SK-N-SH (cell line): ENCODE measurements at regions not wholly inside any gene's neighbourhood (a gene's known extent, or its start where the extent isn't known, plus 50 kb on each side); places are given as distances from the start of the nearest gene placed in this dataset.
A peak's percentile ranks its signal among the peaks of the same experiment; 100 is the strongest.

Experiments
- CTCF ChIA-PET: fragments of 300-600, 350-600 bp; formaldehyde crosslinking; extraction: SDS; loops from one replicate; lab custom pipeline; 2021; lab: Yijun Ruan, JAX
- POLR2A ChIA-PET: fragments of 350-600 bp; sonication (Branson Sonifier 250); formaldehyde crosslinking; extraction: SDS; loops from one replicate; lab custom pipeline; 2020; ENCODE audit warnings: antibody characterized with exemption, inconsistent platforms; lab: Yijun Ruan, JAX
- DNase-seq: peaks from one replicate; pipeline ENCODE4 v3.0.0; 2012
- H2AFZ ChIP-seq: fragments of 200-600 bp; sonication (generic); 2 replicates; pipeline ENCODE4 v1.8.1; 2016; ENCODE audit warnings: antibody characterized with exemption, mild to moderate bottlenecking, low read depth
- H3F3A ChIP-seq: fragments of 200-600 bp; sonication (generic); replicated peaks from 2 replicates; pipeline ENCODE3; 2016; ENCODE audit warnings: antibody characterized with exemption, mild to moderate bottlenecking; ENCODE audit not compliant: insufficient read depth
- H3K27ac ChIP-seq, 2 experiments: fragments of 200-500 bp in 1 of 2; fragments of 200-600 bp in 1 of 2; sonication (Bioruptor generic) in 1 of 2; sonication (generic), shearing (Covaris generic) in 1 of 2; 2 replicates each; pipeline versions ENCODE4 v1.5.1 to v1.6.1; 2014 to 2016; ENCODE audit warnings: low read depth in 2 of 2, inconsistent platforms in 1 of 2, low read length in 1 of 2, mild to moderate bottlenecking in 1 of 2, mixed read lengths in 1 of 2
- H3K27me3 ChIP-seq: fragments of 200-600 bp; sonication (generic), shearing (Covaris generic); 2 replicates; pipeline ENCODE4 v1.6.1; 2016; ENCODE audit warnings: mixed run types; ENCODE audit not compliant: insufficient read depth
- H3K36me3 ChIP-seq, 2 experiments: fragments of 200-500 bp in 1 of 2; fragments of 200-600 bp in 1 of 2; sonication (Bioruptor generic) in 1 of 2; sonication (generic) in 1 of 2; replicated peaks in 1 of 2; 2 replicates each; pipeline versions ENCODE3 to v1.5.1; 2014 to 2016; ENCODE audit warnings: low read length in 1 of 2, mild to moderate bottlenecking in 1 of 2; ENCODE audit not compliant: insufficient read depth in 2 of 2, control insufficient read depth in 1 of 2
- H3K4me1 ChIP-seq, 2 experiments: fragments of 200-500 bp in 1 of 2; fragments of 200-600 bp in 1 of 2; sonication (Bioruptor generic) in 1 of 2; sonication (generic), shearing (Covaris generic) in 1 of 2; 2 replicates each; pipeline versions ENCODE4 v1.5.1 to v1.6.1; 2014 to 2016; ENCODE audit warnings: low read depth in 1 of 2, low read length in 1 of 2, mixed run types in 1 of 2; ENCODE audit not compliant: insufficient read depth in 2 of 2, control insufficient read depth in 1 of 2
- H3K4me2 ChIP-seq: fragments of 200-600 bp; sonication (generic), shearing (Covaris generic); 2 replicates; pipeline ENCODE4 v1.6.1; 2017; ENCODE audit warnings: mixed run types
- H3K4me3 ChIP-seq, 2 experiments: fragments of 200-500 bp in 1 of 2; fragments of 200-600 bp in 1 of 2; sonication (Bioruptor generic) in 1 of 2; sonication (generic), shearing (Covaris generic) in 1 of 2; 2 replicates each; pipeline versions ENCODE4 v1.5.1 to v1.8.1; 2014 to 2016; ENCODE audit warnings: low read depth in 2 of 2, inconsistent platforms in 1 of 2, low read length in 1 of 2, mild to moderate bottlenecking in 1 of 2, mixed read lengths in 1 of 2, moderate library complexity in 1 of 2
- H3K79me2 ChIP-seq: fragments of 200-600 bp; sonication (generic); 2 replicates; pipeline ENCODE4 v1.8.1; 2017; ENCODE audit warnings: mild to moderate bottlenecking; ENCODE audit not compliant: insufficient read depth
- H3K9ac ChIP-seq: fragments of 200-600 bp; sonication (generic); 2 replicates; pipeline ENCODE4 v1.6.1; 2017; ENCODE audit warnings: mixed run types
- H3K9me2 ChIP-seq: fragments of 200-600 bp; sonication (generic); 2 replicates; pipeline ENCODE4 v1.6.1; 2017; ENCODE audit warnings: mixed run types
- H3K9me3 ChIP-seq: fragments of 200-600 bp; sonication (generic); 2 replicates; pipeline ENCODE4 v1.6.1; 2017; ENCODE audit warnings: mixed run types, mild to moderate bottlenecking, moderate library complexity
- H4K20me1 ChIP-seq: fragments of 200-600 bp; sonication (generic); 2 replicates; pipeline ENCODE4 v1.6.1; 2017; ENCODE audit warnings: mild to moderate bottlenecking, mixed run types; ENCODE audit not compliant: insufficient read depth
- CHD2 ChIP-seq: fragments of 150-350 bp; IDR thresholded peaks from 2 replicates; pipeline ENCODE4 v1.6.1; 2018; ENCODE audit warnings: low read length; ENCODE audit not compliant: partially characterized antibody
- CTCF ChIP-seq: fragments of 200-600 bp; sonication (generic); IDR thresholded peaks from 2 replicates; pipeline ENCODE4 v1.6.1; 2017; ENCODE audit warnings: antibody characterized with exemption, mild to moderate bottlenecking, moderate library complexity
- EP300 ChIP-seq, 2 experiments: IDR thresholded peaks; 2 replicates each; pipeline versions ENCODE4 v1.4.0 to v1.6.1; 2012; ENCODE audit warnings: borderline replicate concordance in 1 of 2, low read depth in 1 of 2, low read length in 1 of 2
- FOXJ3 ChIP-seq: sonication (generic); formaldehyde crosslinking; IDR thresholded peaks from 2 replicates; pipeline ENCODE4 v1.5.1; 2020; ENCODE audit warnings: mild to moderate bottlenecking, missing genetic modification reagents
- FOXM1 ChIP-seq: IDR thresholded peaks from 2 replicates; pipeline ENCODE4 v1.4.0; 2012; ENCODE audit warnings: low read depth, mild to moderate bottlenecking
- GATA2 ChIP-seq: sonication (generic); formaldehyde crosslinking; IDR thresholded peaks from 2 replicates; pipeline ENCODE4 v1.5.0; 2020; ENCODE audit warnings: mild to moderate bottlenecking, missing genetic modification reagents
- JUND ChIP-seq: IDR thresholded peaks from 2 replicates; pipeline ENCODE4 v1.4.0; 2012
- MXI1 ChIP-seq: IDR thresholded peaks from 2 replicates; pipeline ENCODE4 v1.6.1; 2012; ENCODE audit warnings: mild to moderate bottlenecking, low read depth, low read length, improper control_type of control experiment
- NFIC ChIP-seq: IDR thresholded peaks from 2 replicates; pipeline ENCODE4 v1.4.0; 2012; ENCODE audit warnings: borderline replicate concordance
- POLR2AphosphoS5 ChIP-seq: IDR thresholded peaks from 2 replicates; pipeline ENCODE4 v1.6.1; 2012; ENCODE audit warnings: low read depth, low read length
- RAD21 ChIP-seq: IDR thresholded peaks from 2 replicates; pipeline ENCODE4 v1.6.1; 2012; ENCODE audit warnings: mild to moderate bottlenecking, low read length
- RCOR1 ChIP-seq: fragments of 150-350 bp; IDR thresholded peaks from 2 replicates; pipeline ENCODE4 v1.6.1; 2017; ENCODE audit warnings: antibody characterized with exemption, low read length
- TAF1 ChIP-seq: IDR thresholded peaks from 2 replicates; pipeline ENCODE4 v1.6.1; 2012; ENCODE audit warnings: low read depth, mild to moderate bottlenecking, low read length, moderate library complexity, borderline replicate concordance
- TCF12 ChIP-seq: IDR thresholded peaks from 2 replicates; pipeline ENCODE4 v1.4.0; 2012
- TEAD4 ChIP-seq: IDR thresholded peaks from 2 replicates; pipeline ENCODE4 v1.4.0; 2012; ENCODE audit warnings: mild to moderate bottlenecking, borderline replicate concordance; ENCODE audit not compliant: insufficient read depth
- ZBTB33 ChIP-seq: IDR thresholded peaks from 2 replicates; pipeline ENCODE4 v1.4.0; 2012; ENCODE audit warnings: low read depth, borderline replicate concordance
- WGBS: methylation state at CpG from one replicate; pipeline ENCODE4 v1.1.6; 2017; ENCODE audit warnings: low lambda C conversion rate; 5-methylcytosine and 5-hydroxymethylcytosine counted together
- TF ChIP-seq, protein P1 (sequence below): IDR thresholded peaks from 2 replicates; pipeline ENCODE4 v1.4.0; 2012; ENCODE audit warnings: low read depth
- TF ChIP-seq, protein P2 (sequence below): fragments of 150-350 bp; IDR thresholded peaks from 2 replicates; pipeline ENCODE4 v1.6.1; 2017; ENCODE audit warnings: antibody characterized with exemption, low read length, low read depth, borderline replicate concordance
- TF ChIP-seq, protein P3 (sequence below): IDR thresholded peaks from 2 replicates; pipeline ENCODE4 v1.4.0; 2012; ENCODE audit warnings: low read depth, borderline replicate concordance

DNA sequence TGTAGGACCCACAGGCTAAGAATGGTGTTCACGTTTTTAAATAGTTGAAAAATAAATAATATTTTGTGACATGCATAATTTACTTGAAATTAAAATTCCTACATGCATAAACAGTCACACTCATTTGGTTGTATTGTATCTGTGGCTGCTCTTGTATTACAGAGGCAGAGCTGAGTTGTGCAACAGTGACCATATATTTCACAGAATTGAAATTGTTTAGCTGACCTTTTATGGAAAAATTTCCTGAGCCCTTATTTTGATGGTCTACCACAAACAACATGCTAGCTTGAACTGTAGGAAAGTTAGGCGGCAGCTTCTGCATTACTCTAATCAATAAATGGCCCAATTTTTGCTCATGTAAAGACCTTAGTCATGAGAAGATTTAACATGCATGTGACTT, 633.4 kb upstream of the AADAT start:
- Histone ChIP-seq H3K4me1 (no peaks in the 10 kb centered on the region; a peak in 1 of 4 replicates), H3K36me3 (no peaks in the 10 kb centered on the region)
- WGBS = 56% methylated on average over 2 of the region's 2 CpGs
- CTCF ChIA-PET = interaction anchor here (1.5 kb wide), 1 partner anchor 9 kb away, joined by 3 read pairs; no protein-coding TSS in a partner anchor
- TF ChIP-seq CTCF (no peak), TEAD4 (no peak), FOXM1 (no peak), RAD21 (no peak), NFIC (no peak), CHD2 (no peak)
- TF ChIP-seq, all 33 proteins: peak for 0
- no peak overlapping the region for H3K4me2 ChIP-seq
- no peak overlapping the region for H3K4me3 ChIP-seq
- no peaks in the 10 kb centered on the region for H3K9me3 ChIP-seq
- no peak overlapping the region for H3K27ac ChIP-seq
- no peaks in the 10 kb centered on the region for H3F3A ChIP-seq
- H3K27me3 ChIP-seq = no peaks in the 10 kb centered on the region
- H3K79me2 ChIP-seq = no peaks in the 10 kb centered on the region
- no peak overlapping the region for H2AFZ ChIP-seq
- no peaks in the 10 kb centered on the region for H4K20me1 ChIP-seq
- POLR2A ChIA-PET = no interaction called here
- H3K9me2 ChIP-seq = no peaks in the 10 kb centered on the region
- no peak overlapping the region for H3K9ac ChIP-seq
- DNase-seq = no peak

GRCh38 chr4:170721812-170722373, 632.1 kb upstream of the AADAT start:
- no peaks in the 10 kb centered on the region for H3K79me2 ChIP-seq
- no peak overlapping the region for H3K4me2 ChIP-seq
- H3K9me3 ChIP-seq = no peaks in the 10 kb centered on the region
- no peaks in the 10 kb centered on the region for H3K27me3 ChIP-seq
- no peaks in the 10 kb centered on the region for H4K20me1 ChIP-seq
- peak; percentile 3 for DNase-seq
- no peaks in the 10 kb centered on the region; a peak in 1 of 4 replicates for H3K4me1 ChIP-seq
- CTCF ChIA-PET = interaction anchor here (1.5 kb wide), 1 partner anchor 10 kb away, joined by 3 read pairs; no protein-coding TSS in a partner anchor
- 17% methylated on average over 1 of the region's 1 CpG for WGBS
- peak overlapping the region in 1 of 2 experiments; percentile 58; a peak in 1 of 4 replicates for H3K27ac ChIP-seq
- POLR2A ChIA-PET = no interaction called here
- H3K9ac ChIP-seq = no peak overlapping the region
- TF ChIP-seq EP300 (IDR thresholded peaks at IDR 0.05; ENCODE audit: borderline replicate concordance in 1 of 2, low read depth in 1 of 2, low read length in 1 of 2) (peak in 1 of 2 experiments; percentile 77; a peak in 2 of 4 replicates), JUND (no peak), MXI1 (no peak), ZBTB33 (no peak), CHD2 (peak; percentile 71), GATA2 (CRISPR knock-in tag) (peak; percentile 74), RCOR1 (peak; percentile 87), TEAD4 (peak; percentile 12; the same call in 1 of the 2 replicates), FOXM1 (no peak), POLR2AphosphoS5 (peak; percentile 71; the same call in 1 of the 2 replicates), TAF1 (no peak), FOXJ3 (CRISPR knock-in tag) (peak; percentile 92), TCF12 (peak; percentile 85)
- TF ChIP-seq, protein P1, sequence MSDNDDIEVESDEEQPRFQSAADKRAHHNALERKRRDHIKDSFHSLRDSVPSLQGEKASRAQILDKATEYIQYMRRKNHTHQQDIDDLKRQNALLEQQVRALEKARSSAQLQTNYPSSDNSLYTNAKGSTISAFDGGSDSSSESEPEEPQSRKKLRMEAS = no peak
- TF ChIP-seq, protein P2, sequence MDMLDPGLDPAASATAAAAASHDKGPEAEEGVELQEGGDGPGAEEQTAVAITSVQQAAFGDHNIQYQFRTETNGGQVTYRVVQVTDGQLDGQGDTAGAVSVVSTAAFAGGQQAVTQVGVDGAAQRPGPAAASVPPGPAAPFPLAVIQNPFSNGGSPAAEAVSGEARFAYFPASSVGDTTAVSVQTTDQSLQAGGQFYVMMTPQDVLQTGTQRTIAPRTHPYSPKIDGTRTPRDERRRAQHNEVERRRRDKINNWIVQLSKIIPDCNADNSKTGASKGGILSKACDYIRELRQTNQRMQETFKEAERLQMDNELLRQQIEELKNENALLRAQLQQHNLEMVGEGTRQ = no peak
- TF ChIP-seq, protein P3, sequence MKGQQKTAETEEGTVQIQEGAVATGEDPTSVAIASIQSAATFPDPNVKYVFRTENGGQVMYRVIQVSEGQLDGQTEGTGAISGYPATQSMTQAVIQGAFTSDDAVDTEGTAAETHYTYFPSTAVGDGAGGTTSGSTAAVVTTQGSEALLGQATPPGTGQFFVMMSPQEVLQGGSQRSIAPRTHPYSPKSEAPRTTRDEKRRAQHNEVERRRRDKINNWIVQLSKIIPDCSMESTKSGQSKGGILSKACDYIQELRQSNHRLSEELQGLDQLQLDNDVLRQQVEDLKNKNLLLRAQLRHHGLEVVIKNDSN = no peak
- H3F3A ChIP-seq = no peaks in the 10 kb centered on the region
- H2AFZ ChIP-seq = no peak overlapping the region
- H3K36me3 ChIP-seq = no peaks in the 10 kb centered on the region
- H3K9me2 ChIP-seq = no peaks in the 10 kb centered on the region
- no peak overlapping the region for H3K4me3 ChIP-seq
